ENCODE measurements at regions not wholly inside any gene's neighbourhood (a gene's known extent, or its start where the extent isn't known, plus 50 kb on each side); places are given as distances from the start of the nearest gene placed in this dataset.

GRCh38 chr1:235022341-235022980 lies 106.2 kb downstream of the TOMM20 start:
- TF ChIP-seq TAF1 (IDR thresholded peaks at IDR 0.05; ENCODE audit: low read depth) (no peak), RAD21 (conservative IDR thresholded peaks at IDR 0.05) (no peak), SMC3 (conservative IDR thresholded peaks at IDR 0.05; ENCODE audit: poor library complexity) (no peak), EP300 (conservative IDR thresholded peaks at IDR 0.05; ENCODE audit: poor library complexity, severe bottlenecking) (no peak)
- TF ChIP-seq, protein P1, sequence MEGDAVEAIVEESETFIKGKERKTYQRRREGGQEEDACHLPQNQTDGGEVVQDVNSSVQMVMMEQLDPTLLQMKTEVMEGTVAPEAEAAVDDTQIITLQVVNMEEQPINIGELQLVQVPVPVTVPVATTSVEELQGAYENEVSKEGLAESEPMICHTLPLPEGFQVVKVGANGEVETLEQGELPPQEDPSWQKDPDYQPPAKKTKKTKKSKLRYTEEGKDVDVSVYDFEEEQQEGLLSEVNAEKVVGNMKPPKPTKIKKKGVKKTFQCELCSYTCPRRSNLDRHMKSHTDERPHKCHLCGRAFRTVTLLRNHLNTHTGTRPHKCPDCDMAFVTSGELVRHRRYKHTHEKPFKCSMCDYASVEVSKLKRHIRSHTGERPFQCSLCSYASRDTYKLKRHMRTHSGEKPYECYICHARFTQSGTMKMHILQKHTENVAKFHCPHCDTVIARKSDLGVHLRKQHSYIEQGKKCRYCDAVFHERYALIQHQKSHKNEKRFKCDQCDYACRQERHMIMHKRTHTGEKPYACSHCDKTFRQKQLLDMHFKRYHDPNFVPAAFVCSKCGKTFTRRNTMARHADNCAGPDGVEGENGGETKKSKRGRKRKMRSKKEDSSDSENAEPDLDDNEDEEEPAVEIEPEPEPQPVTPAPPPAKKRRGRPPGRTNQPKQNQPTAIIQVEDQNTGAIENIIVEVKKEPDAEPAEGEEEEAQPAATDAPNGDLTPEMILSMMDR (IDR thresholded peaks at IDR 0.05; ENCODE audit: poor library complexity, severe bottlenecking) = no peak

Data from neural cell (in vitro differentiated cells).